Testis (tissue), 2 donors: ENCODE measurements at regions not wholly inside any gene's neighbourhood (a gene's known extent, or its start where the extent isn't known, plus 50 kb on each side); places are given as distances from the start of the nearest gene placed in this dataset.
A peak's percentile ranks its signal among the peaks of the same experiment; 100 is the strongest.

Experiments
- DNase-seq: peaks from one replicate; pipeline ENCODE4 v3.0.0-alpha.2; 2019
- H3K27ac ChIP-seq, 2 donors: fragments of 200-600 bp; sonication (generic); one replicate each; pipeline ENCODE4 v1.5.1; 2019
- H3K27me3 ChIP-seq: fragments of 200-600 bp; sonication (generic); one replicate; pipeline ENCODE4 v1.5.1; 2019
- H3K36me3 ChIP-seq: fragments of 200-600 bp; sonication (generic); one replicate; pipeline ENCODE4 v1.5.1; 2017; ENCODE audit warnings: low read depth; ENCODE audit errors: missing control alignments
- H3K4me1 ChIP-seq: fragments of 200-600 bp; sonication (generic); one replicate; pipeline ENCODE4 v1.5.1; 2019
- H3K4me3 ChIP-seq, 2 donors: fragments of 200-600 bp; sonication (generic); one replicate each; pipeline ENCODE4 v1.5.1; 2017 to 2019
- H3K9me3 ChIP-seq: fragments of 200-600 bp; sonication (generic); one replicate; pipeline ENCODE4 v1.5.1; 2017
- POLR2A ChIP-seq: fragments of 450-650 bp; IDR thresholded peaks from one replicate; pipeline ENCODE4 v1.6.1; 2017; ENCODE audit warnings: antibody characterized with exemption, mild to moderate bottlenecking, moderate library complexity
- WGBS, 2 donors: methylation state at CpG; one replicate each; pipeline ENCODE4 v1.1.5; 2018; 5-methylcytosine and 5-hydroxymethylcytosine counted together
- intact Hi-C: fragments of 100-400 bp; cut with DNase I; formaldehyde crosslinking; loops from one replicate; pipeline ENCODE4 v1.15.1; 2023; ENCODE audit warnings: low total_unique reads
- TF ChIP-seq, protein P1 (sequence below), 3 experiments: fragments of 450-650 bp in 2 of 3; fragments of 200-600 bp in 1 of 3; sonication (generic) in 1 of 3; IDR thresholded peaks; one replicate each; pipeline ENCODE4 v1.5.1; 2016 to 2019; ENCODE audit warnings: antibody characterized with exemption in 3 of 3, mild to moderate bottlenecking in 2 of 3, moderate library complexity in 1 of 3

DNA sequence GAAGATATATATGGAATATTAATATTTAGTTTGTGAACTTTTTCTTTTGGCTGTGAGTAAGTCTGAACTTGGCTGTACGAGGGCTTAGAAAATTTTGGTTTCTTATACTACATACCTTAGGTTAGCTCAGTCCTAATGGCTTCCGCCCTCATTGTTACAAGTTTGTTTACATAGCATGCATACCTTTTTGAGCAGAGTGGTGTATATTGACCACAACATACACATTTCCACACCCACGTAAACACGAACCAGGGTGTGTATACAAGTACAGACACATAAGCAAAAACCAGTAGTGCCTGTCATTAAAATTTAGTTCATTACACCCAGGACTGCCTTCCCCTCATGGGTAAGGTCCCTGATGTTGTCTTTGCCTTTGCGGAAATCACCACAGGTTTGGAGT, 230.2 kb upstream of the RGS6 start:
- H3K36me3 ChIP-seq, result no peaks in the 10 kb centered on the region

DNA sequence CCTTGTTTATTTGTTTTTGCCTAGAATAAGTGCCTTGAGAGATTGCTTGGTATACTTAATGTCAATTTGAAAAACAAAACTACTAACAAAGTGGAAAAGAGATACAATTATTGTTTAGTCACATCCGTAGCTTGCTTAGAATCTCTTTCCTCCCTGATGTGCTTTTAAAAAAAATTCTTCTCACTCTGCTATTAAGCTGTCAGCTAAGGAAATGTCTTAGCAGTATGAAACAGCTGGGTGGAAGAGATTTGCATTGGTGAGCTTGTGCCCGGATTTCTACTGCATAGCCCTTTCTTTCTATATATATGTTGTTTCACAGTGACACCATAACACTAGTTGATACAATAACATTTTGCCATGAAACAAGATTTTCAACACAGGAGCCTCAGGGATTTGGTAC, 229.4 kb upstream of the RGS6 start:
- no peak overlapping the region for H3K27ac ChIP-seq

More for the DNA sequence above, 230.2 kb upstream of the RGS6 start:
- Histone ChIP-seq H3K4me3 (no peak overlapping the region), H3K9me3 (no peaks in the 10 kb centered on the region), H3K4me1 (no peaks in the 10 kb centered on the region), H3K27me3 (no peaks in the 10 kb centered on the region), H3K27ac (no peak overlapping the region)
- 95 to 96% methylated on average over 5 of the region's 5 CpGs for WGBS, 2 donors
- intact Hi-C loops, result no loop called here
- no peak for TF ChIP-seq POLR2A
- TF ChIP-seq, protein P1, sequence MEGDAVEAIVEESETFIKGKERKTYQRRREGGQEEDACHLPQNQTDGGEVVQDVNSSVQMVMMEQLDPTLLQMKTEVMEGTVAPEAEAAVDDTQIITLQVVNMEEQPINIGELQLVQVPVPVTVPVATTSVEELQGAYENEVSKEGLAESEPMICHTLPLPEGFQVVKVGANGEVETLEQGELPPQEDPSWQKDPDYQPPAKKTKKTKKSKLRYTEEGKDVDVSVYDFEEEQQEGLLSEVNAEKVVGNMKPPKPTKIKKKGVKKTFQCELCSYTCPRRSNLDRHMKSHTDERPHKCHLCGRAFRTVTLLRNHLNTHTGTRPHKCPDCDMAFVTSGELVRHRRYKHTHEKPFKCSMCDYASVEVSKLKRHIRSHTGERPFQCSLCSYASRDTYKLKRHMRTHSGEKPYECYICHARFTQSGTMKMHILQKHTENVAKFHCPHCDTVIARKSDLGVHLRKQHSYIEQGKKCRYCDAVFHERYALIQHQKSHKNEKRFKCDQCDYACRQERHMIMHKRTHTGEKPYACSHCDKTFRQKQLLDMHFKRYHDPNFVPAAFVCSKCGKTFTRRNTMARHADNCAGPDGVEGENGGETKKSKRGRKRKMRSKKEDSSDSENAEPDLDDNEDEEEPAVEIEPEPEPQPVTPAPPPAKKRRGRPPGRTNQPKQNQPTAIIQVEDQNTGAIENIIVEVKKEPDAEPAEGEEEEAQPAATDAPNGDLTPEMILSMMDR (IDR thresholded peaks at IDR 0.05), result no peak
- no peak for DNase-seq

DNA sequence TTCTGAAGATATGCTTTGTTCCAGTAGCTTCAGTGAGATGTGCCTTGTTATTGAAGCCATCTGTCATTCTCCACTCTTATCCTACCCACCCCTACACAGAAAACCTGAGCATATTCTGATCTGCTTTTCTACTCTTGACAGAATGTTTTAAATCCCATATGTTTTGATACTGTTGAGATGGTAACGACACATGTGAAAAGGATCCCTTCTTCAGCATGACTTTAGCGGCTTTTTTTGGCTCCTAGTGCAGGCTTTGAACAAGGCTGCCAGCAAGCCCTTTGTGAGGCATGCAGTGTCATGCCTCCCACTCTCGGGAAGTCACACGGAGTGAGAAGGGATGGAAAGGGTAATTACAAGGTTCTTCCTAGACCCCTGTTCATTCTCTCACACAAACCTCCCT, 228.8 kb upstream of the RGS6 start:
- DNase-seq, result peak; percentile 40
- 23 to 43% methylated on average over 4 of the region's 4 CpGs for WGBS, 2 donors
- no peak for TF ChIP-seq POLR2A
- TF ChIP-seq, protein P1 (IDR thresholded peaks at IDR 0.05), result no peak
- no peaks in the 10 kb centered on the region for H3K4me1 ChIP-seq
- H3K4me3 ChIP-seq, result no peak overlapping the region
- H3K36me3 ChIP-seq, result no peaks in the 10 kb centered on the region
- no peak overlapping the region for H3K27ac ChIP-seq
- H3K9me3 ChIP-seq, result no peaks in the 10 kb centered on the region
- no peaks in the 10 kb centered on the region for H3K27me3 ChIP-seq
- intact Hi-C loops, result no loop called here

More for the DNA sequence above, 229.4 kb upstream of the RGS6 start:
- DNase-seq, result no peak
- intact Hi-C loops, result no loop called here
- TF ChIP-seq POLR2A, result no peak
- TF ChIP-seq, protein P1 (IDR thresholded peaks at IDR 0.05), result no peak
- H3K9me3 ChIP-seq, result no peaks in the 10 kb centered on the region
- H3K4me3 ChIP-seq, result no peak overlapping the region
- no peaks in the 10 kb centered on the region for H3K36me3 ChIP-seq
- H3K27me3 ChIP-seq, result no peaks in the 10 kb centered on the region
- 58 to 61% methylated on average over 2 of the region's 2 CpGs for WGBS, 2 donors
- no peaks in the 10 kb centered on the region for H3K4me1 ChIP-seq

DNA sequence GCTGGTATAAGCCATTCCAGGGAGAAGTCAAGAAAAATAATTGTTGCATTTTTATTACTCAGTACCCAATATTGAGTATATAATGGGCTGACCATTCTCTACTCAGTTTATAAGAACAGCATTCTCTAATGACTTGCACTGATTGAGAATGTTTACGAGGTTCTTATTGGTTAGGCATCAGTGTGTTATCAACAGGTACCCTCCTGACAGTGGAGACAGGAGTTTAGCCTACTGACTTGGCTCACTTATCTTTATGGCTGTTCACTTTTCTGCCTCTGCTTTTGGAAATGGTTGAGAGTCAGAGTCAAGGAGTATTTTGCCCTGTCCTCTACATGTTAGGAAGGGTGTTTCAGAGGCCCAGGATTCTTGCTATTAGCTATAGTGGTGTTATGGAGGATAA, 228.0 kb upstream of the RGS6 start:
- Histone ChIP-seq H3K36me3 (no peaks in the 10 kb centered on the region), H3K27me3 (no peaks in the 10 kb centered on the region), H3K9me3 (no peaks in the 10 kb centered on the region), H3K27ac (no peak overlapping the region), H3K4me3 (no peak overlapping the region), H3K4me1 (no peaks in the 10 kb centered on the region)
- TF ChIP-seq POLR2A, result no peak
- TF ChIP-seq, protein P1 (IDR thresholded peaks at IDR 0.05), result no peak
- intact Hi-C loops, result no loop called here
- no peak for DNase-seq
- 91 to 97% methylated on average over 1 of the region's 1 CpG for WGBS, 2 donors

DNA sequence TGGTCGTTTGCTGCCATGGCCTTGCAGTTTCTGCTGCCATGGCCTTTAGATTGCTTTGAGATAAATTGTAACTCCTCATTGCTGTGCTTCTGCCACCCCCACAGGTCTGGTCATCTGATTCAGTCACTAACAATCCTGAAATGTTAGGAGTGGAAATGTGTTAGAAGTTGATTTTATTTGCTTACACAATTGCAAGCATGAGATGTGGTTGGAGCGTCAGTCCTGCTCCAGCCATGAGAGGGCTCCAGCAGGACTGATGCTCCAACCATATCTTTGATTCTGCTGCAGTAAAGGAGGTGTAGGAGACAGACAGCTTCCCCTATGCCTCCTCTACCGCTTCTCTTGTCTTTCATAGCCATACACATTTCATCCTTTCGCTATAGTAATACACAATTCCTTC, 226.8 kb upstream of the RGS6 start:
- TF ChIP-seq POLR2A, result no peak
- TF ChIP-seq, protein P1 (IDR thresholded peaks at IDR 0.05), result no peak
- Histone ChIP-seq H3K36me3 (no peaks in the 10 kb centered on the region), H3K4me3 (no peak overlapping the region), H3K27ac (no peak overlapping the region), H3K27me3 (no peaks in the 10 kb centered on the region), H3K4me1 (no peaks in the 10 kb centered on the region), H3K9me3 (no peaks in the 10 kb centered on the region)
- DNase-seq, result no peak
- intact Hi-C loops, result no loop called here
- whole genome bisulfite sequencing, 2 donors, result 80 to 82% methylated on average over 4 of the region's 4 CpGs
